NK-92 (cell line): ENCODE measurements at regions not wholly inside any gene's neighbourhood (a gene's known extent, or its start where the extent isn't known, plus 50 kb on each side); places are given as distances from the start of the nearest gene placed in this dataset.

Experiments
- DNase-seq: peaks from one replicate; lab custom pipeline; 2025; ENCODE audit not compliant: unreplicated experiment; lab: John Stamatoyannopoulos, UW

DNA sequence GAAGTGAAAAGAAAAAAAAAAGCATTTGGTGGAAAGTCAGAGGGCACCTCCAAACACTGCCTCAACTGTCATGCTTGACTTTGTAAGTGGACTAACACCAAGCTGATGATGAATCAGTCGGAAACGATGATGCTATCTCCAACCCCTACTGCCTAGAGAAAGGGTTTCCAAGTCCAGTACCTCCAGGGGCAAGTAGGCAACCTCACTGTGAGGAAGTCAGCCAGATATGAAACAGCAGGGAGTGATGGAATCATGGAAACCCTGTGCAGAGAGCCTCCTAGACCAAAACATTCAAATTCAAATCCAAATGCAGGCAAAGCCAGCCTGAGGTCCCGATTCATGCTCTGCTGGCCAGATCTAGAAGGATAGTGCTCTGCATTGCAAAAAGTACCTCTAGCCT lies 100.9 kb upstream of the SERP2 start:
- DNase-seq, result no peak

DNA sequence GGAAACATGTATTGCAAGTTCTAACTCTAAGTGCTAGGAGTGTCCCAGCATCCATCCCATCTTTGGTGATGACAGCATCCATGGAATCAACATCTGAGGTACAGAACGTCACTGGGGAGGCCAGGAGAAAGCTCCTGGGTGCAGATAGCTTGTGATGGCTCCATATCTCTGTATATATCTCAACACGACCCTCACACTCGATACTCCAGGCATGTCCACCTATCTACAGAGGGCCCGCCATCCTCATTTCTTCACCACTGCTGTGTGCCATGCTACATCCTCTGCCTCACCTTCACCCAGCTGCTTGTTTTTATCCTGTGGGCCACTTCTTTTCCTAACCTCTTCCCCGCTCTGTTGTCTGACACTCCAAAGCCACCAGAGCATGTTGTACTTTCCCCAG lies 100.4 kb upstream of the SERP2 start:
- no peak for DNase-seq

GRCh38 chr13:44273991-44274770 lies 99.4 kb upstream of the SERP2 start:
- DNase-seq, result no peak

- DNase-seq, result no peak
Measured at GRCh38 chr13:44274771-44275205, 98.8 kb upstream of the SERP2 start.

DNA sequence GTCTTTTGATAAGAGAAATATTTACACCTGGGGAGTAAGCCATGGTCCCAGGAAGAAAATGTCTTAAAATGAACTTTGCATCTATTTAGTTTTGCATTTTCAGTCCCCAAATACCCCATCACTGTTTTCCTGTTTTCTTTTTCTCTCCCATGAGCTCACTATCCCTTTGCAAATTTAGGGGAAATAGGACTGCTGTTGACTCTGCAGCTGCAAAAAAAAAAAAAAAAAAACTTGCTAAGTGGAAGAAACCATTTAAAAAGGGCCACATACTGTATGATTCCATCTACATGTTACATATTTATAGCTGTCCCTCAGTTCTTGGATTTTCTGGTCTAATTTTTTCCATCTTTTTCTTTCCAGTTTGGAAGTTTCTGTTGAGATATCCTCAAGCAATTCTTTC lies 98.2 kb upstream of the SERP2 start:
- DNase-seq, result no peak

DNA sequence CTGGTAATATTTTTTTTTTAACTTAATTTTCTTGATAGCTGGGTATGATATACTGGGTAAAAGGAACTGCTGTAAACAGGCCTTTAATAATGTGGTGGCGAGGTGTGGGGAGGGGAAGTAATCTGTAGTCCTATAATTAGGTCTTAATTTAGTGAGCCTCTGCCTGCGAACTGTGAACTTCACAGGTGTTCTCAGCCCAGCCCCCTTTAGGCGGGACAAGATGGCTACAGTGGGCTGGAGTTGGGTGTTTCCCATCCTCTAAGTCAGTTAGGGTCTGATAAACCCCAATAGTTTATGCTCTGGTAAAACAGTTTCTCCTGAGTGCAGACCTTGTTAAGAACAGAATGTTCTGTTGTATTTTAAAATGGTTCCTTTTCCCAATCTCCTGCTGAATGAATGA lies 97.6 kb upstream of the SERP2 start:
- no peak for DNase-seq

- DNase-seq, result no peak
Measured at GRCh38 chr13:44277459-44277858, 96.2 kb upstream of the SERP2 start.

DNA sequence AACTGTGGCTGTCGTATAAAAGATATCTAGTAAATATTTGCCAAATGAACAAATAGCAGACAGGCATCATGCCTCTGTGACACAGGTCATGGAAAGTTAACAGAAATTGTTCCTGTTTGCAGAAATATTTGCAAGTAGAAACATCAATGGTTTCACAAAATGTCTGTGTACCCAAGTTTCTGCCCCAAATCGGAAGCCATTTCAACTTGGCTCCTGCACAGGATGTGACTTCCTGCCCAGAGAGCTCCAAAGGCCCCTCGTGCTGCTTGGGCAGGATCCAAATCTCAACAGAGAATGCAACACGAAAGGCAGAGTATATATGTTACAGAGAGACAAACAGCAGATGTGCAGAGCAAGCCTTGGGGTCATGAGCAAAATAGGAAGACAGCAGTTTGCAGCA lies 95.5 kb upstream of the SERP2 start:
- DNase-seq, result no peak

DNA sequence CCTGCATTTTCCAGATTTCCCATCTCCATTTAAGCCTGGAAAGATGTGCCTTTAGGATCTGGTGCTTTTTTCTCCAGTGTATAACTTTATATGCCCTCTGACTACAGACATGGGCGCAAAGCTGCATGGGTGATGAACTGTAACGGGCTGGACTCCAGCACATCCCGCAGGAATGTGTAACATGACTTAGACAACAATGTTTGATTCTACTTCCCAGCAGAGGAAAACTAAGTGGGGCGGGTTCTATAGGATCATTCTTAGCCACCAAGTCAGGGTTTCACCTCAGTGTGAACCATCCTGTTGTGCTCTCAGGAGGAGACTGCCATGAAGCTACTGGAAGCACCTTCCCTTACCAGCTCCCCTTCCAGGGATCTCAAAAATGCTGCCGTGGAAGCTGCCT lies 93.2 kb upstream of the SERP2 start:
- no peak for DNase-seq

GRCh38 chr13:44281252-44282000 lies 92.2 kb upstream of the SERP2 start:
- no peak for DNase-seq

DNA sequence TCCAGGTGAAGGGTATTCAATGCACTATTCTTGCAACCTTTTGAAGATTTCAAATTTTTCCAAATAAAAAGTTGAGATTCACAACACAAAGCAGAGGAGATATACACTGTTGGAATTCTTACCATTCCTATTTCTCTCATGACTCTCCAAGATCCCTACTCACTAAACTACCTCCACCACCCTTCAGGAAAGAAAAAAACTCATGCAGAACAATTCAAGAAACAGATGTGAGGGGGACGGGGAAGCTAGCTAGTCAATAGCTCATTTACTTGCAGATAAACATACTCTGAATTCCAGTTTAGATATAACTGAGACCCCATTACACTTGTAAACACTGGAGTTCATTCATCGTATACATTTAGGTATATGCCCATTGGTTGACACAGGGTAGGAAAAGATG lies 90.0 kb upstream of the SERP2 start:
- no peak for DNase-seq

DNA sequence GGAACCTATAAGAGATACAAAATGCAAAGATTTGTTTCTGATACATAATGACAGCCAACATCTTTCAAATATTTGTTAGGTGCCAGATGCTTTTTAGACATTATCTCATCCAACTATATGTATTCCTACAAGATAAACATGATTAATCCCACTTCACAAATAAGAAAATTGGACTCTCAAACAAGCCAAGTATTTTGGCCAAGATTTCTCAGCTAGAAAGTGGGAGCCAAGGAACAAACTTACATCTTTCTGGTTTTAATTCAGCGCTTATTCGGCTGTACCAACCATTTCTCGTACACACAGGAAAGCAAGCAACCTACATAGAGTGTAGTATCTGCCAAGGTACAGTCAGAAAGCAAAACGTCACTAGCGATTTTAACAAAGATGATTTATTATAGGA lies 85.7 kb upstream of the SERP2 start:
- DNase-seq, result no peak

DNA sequence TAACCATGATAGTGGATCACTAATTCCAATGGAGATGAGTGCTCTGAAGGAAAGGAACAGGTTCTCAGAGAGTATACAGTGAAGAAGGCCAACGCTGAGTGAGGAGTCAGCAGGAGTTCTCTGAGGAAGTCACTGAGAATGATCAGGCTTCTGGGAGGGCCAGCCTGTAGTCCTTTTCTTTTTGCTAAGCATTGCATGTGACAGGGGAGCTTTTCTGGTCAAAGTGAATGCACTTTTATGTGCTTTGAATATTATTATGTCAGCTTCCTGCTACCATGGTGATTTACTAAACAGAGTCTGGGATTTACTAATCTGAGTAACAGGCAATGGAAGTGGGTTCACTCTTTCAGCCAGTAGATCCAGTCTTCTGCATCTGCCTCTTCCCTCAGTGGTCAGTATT lies 81.1 kb upstream of the SERP2 start:
- DNase-seq, result no peak

DNA sequence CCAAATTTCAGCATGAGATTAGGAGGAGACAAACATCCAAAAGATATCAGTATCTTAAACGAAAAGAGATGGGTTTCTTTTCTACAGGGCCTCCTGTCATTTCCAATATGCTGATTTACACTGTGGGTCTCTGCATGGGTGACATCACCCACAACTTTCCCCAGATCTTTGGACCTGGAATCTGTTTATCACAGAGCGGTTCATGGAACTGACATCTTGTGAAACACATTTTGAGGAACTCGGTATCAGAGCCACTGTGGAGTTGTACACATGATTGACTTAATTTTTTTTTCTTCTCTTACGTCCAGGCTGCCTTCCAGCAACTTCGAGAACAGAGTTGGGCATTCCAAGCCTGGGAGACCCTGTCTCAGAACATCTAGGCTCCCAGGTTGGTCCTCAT lies 80.2 kb upstream of the SERP2 start:
- DNase-seq, result no peak

DNA sequence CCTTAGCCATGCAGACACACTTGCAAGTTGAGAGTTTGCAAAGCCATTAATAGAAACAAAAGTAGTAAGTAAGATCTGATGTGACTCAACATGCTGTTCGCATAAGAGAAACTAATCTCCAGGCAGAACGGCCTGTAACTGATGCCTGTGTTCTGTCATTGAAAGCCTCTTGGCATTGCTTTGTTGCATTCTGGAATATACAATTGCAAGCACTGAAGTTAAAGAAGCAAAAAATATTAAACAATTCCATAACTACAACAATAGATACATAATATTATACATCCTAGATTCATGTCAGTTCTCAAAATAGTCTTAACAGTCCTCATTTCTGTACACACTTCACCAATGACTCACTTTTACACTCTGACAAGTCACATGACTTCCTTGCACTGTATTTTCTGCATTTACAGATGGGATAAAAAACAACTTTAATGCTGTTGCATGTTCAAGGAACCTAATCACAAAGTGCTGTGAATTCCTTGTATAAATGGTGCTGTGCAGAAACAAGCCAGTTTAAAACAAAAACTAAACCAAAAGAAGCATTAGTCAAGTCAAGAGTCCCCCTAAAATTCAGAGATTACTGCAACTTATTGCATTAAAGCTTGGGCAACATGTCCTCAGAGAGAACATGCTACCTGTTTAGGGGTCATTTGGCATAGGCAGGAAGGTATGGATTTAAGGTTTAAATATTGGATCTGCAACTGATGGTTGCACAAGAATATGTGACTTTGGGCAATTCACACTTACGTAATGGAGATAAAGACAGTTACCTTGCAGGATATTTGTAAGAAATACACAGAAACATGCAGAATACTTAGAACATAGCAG lies 79.5 kb upstream of the SERP2 start:
- DNase-seq, result no peak

GRCh38 chr13:44294876-44295275 lies 78.7 kb upstream of the SERP2 start:
- DNase-seq, result no peak

DNA sequence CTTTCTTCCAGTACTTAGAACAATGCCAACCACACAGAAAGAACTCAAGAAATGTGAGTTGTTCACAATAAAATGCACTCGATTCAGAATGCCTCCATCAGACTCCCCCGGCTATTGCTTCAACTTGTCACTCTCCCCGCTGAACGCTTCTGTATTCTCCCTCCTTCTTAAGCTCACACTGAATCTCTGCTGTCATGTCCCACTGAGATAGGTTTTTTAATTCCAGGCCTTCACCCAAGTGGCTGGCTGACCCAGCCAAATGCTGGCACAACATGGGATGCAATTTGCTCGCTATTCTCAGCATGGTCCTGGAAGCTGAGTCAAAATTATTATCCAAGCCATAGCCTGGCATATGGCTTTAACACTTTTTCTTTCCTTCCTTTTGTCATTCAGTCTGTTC lies 76.8 kb upstream of the SERP2 start:
- no peak for DNase-seq

- DNase-seq, result no peak
Measured at GRCh38 chr13:44298314-44298713, 75.3 kb upstream of the SERP2 start.

GRCh38 chr13:44299152-44299943 lies 74.3 kb upstream of the SERP2 start:
- no peak for DNase-seq

DNA sequence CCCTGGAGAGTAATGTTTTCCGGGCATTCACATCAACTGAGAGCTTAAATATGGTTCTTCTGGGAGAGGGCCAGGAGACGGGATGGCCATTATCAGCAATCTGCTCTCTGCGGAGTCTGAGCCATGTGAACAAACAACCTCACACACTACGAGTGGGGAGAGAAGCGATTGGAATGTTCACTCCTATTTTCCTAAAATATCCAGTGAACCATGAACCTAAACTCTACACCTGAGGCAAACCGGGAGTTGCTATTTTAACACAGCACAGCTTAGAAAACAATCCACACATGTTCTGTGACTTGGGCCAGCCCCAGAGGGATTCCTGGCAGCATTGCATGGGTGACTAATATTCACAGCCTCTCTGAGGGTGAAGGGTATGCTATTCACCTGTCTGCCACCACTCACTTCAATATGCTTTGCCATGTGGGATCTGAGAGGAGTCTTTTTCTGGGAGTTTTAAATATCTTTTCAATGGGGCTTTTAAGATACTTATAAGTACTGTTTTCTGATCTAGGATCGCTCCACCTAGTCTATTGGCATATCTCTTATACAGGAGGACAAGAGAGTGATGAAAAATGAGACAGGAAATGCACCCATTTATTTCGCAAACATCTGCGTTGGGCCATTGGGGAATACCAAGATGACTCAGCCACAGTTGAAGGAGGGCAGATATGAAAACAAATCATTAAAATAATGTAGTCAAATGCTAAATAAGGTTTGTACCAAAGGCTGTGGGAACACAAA lies 72.6 kb upstream of the SERP2 start:
- DNase-seq, result no peak
